Endothelial cell of umbilical vein (primary cell): ENCODE measurements at regions not wholly inside any gene's neighbourhood (a gene's known extent, or its start where the extent isn't known, plus 50 kb on each side); places are given as distances from the start of the nearest gene placed in this dataset.

ENCODE experiments used
- BruUV-seq: library from RNA; stranded (reverse); fragments of 400-500 nt; replicated peaks from 2 replicates; lab custom pipeline; 2021; lab: Mats Ljungman, UMichigan
- CTCF ChIA-PET: fragments of 300-600, 350-600 bp; sonication (Branson Sonifier 250); formaldehyde crosslinking; loops from one replicate; lab custom pipeline; 2021; ENCODE audit warnings: antibody characterized with exemption, inconsistent platforms; lab: Charles Lee
- POLR2A ChIA-PET: fragments of 300-600, 350-600 bp; sonication (Branson Sonifier 250); formaldehyde crosslinking; loops from one replicate; lab custom pipeline; 2021; ENCODE audit warnings: antibody characterized with exemption, inconsistent platforms; lab: Charles Lee
- DNase-seq: peaks from one replicate; pipeline ENCODE4 v3.0.0-alpha.2; 2011; ENCODE audit warnings: low read depth, low spot score
- FAIRE-seq: peaks from 2 replicates; lab custom pipeline; 2011; peaks lifted over from hg19 to GRCh38; lab: Jason Lieb, UNC
- H2AFZ ChIP-seq: 2 replicates; pipeline ENCODE4 v1.6.0; 2012; ENCODE audit warnings: low read depth, low read length, control low read depth, inconsistent platforms
- H3K27ac ChIP-seq: 2 replicates; pipeline ENCODE4 v1.5.1; 2011; ENCODE audit warnings: low read depth, mild to moderate bottlenecking, control low read depth, low read length, moderate library complexity; ENCODE audit not compliant: insufficient read depth
- H3K27me3 ChIP-seq, 2 experiments: 2 replicates each; pipeline versions ENCODE4 v1.6.0 to v1.6.1; 2011; ENCODE audit warnings: low read length in 2 of 2, mixed read lengths in 1 of 2; ENCODE audit not compliant: control insufficient read depth in 2 of 2, insufficient read depth in 2 of 2
- H3K36me3 ChIP-seq, 2 experiments: 2 replicates in 1 of 2; 3 replicates in 1 of 2; pipeline ENCODE4 v1.5.1; 2011; ENCODE audit warnings: low read length in 2 of 2, mild to moderate bottlenecking in 1 of 2, moderate library complexity in 1 of 2; ENCODE audit not compliant: control insufficient read depth in 2 of 2, insufficient read depth in 2 of 2; ENCODE audit errors: extremely low read depth in 1 of 2
- H3K4me1 ChIP-seq: 3 replicates; pipeline ENCODE4 v1.5.1; 2011; ENCODE audit warnings: mild to moderate bottlenecking, low read length; ENCODE audit not compliant: control insufficient read depth, insufficient read depth; ENCODE audit errors: extremely low read depth
- H3K4me2 ChIP-seq: 2 replicates; pipeline ENCODE4 v1.6.1; 2011; ENCODE audit warnings: low read length, control low read depth, mixed read lengths; ENCODE audit not compliant: insufficient read depth
- H3K4me3 ChIP-seq, 3 experiments: fragments of 200-600 bp in 1 of 3; sonication (generic), shearing (Covaris generic) in 1 of 3; replicated peaks in 1 of 3; 2 replicates each; pipeline ENCODE4 v1.5.1; 2011 to 2016; ENCODE audit warnings: control low read depth in 3 of 3, low read length in 3 of 3, mild to moderate bottlenecking in 2 of 3, inconsistent platforms in 1 of 3, low read depth in 1 of 3, moderate library complexity in 1 of 3; ENCODE audit not compliant: insufficient read depth in 1 of 3
- H3K79me2 ChIP-seq: 2 replicates; pipeline ENCODE4 v1.6.0; 2012; ENCODE audit warnings: low read length, inconsistent platforms; ENCODE audit not compliant: control insufficient read depth, insufficient read depth
- H3K9ac ChIP-seq: replicated peaks from 2 replicates; pipeline ENCODE3; 2011; ENCODE audit warnings: low read length, control low read depth; ENCODE audit not compliant: insufficient read depth; ENCODE audit errors: extremely low read depth
- H3K9me1 ChIP-seq: replicated peaks from 3 replicates; pipeline ENCODE4 v1.6.0; 2011; ENCODE audit warnings: mild to moderate bottlenecking, low read length; ENCODE audit not compliant: control insufficient read depth, insufficient read depth; ENCODE audit errors: extremely low read depth
- H3K9me3 ChIP-seq: replicated peaks from 2 replicates; pipeline ENCODE4 v1.5.1; 2012; ENCODE audit warnings: low read length, inconsistent platforms; ENCODE audit not compliant: control insufficient read depth, insufficient read depth
- H4K20me1 ChIP-seq: replicated peaks from 2 replicates; pipeline ENCODE3; 2011; ENCODE audit warnings: mild to moderate bottlenecking, low read length; ENCODE audit not compliant: control insufficient read depth, insufficient read depth; ENCODE audit errors: extremely low read depth
- EZH2 ChIP-seq: IDR thresholded peaks from 2 replicates; pipeline ENCODE4 v1.6.1; 2012; ENCODE audit warnings: borderline replicate concordance, low read depth, mild to moderate bottlenecking, moderate library complexity, low read length, inconsistent platforms; ENCODE audit not compliant: severe bottlenecking
- FOS ChIP-seq: IDR thresholded peaks from 2 replicates; pipeline ENCODE4 v1.6.1; 2011; ENCODE audit warnings: mild to moderate bottlenecking, low read length, moderate library complexity, borderline replicate concordance; ENCODE audit not compliant: insufficient read depth
- MYC ChIP-seq: IDR thresholded peaks from one replicate; pipeline ENCODE4 v1.6.1; 2011; ENCODE audit warnings: mild to moderate bottlenecking, low read depth, low read length
- POLR2A ChIP-seq: IDR thresholded peaks from 2 replicates; pipeline ENCODE4 v1.6.1; 2012; ENCODE audit warnings: low read depth, mild to moderate bottlenecking, control low read depth, low read length
- POLR2AphosphoS5 ChIP-seq: IDR thresholded peaks from 2 replicates; pipeline ENCODE4 v1.6.1; 2012; ENCODE audit warnings: low read depth, mild to moderate bottlenecking, control low read depth, low read length, moderate library complexity; ENCODE audit not compliant: insufficient read depth
- dilution Hi-C: fragments of 300-500 bp; cut with MboI; formaldehyde crosslinking; loops from one replicate; pipeline ENCODE4 v1.15.0; 2019; ENCODE audit warnings: low sequenced_read_pairs; ENCODE audit not compliant: extremely low pct_ligation_motif_present
- intact Hi-C: fragments of 100-400 bp; cut with micrococcal nuclease; formaldehyde crosslinking; loops from one replicate; pipeline ENCODE4 v1.10.0; 2022
- TF ChIP-seq, protein P1 (sequence below): IDR thresholded peaks from 2 replicates; pipeline ENCODE4 v1.6.1; 2011; ENCODE audit not compliant: insufficient read depth, insufficient read length
- TF ChIP-seq, protein P2 (sequence below), 2 donors: IDR thresholded peaks; 1 replicate in 1 of 2; 2 replicates in 1 of 2; pipeline ENCODE4 v1.5.1; 2011; ENCODE audit warnings: low read length in 2 of 2, mild to moderate bottlenecking in 2 of 2, moderate library complexity in 2 of 2, control low read depth in 1 of 2, inconsistent platforms in 1 of 2, low read depth in 1 of 2; ENCODE audit not compliant: insufficient read depth in 1 of 2; ENCODE audit errors: extremely low read depth in 1 of 2

DNA sequence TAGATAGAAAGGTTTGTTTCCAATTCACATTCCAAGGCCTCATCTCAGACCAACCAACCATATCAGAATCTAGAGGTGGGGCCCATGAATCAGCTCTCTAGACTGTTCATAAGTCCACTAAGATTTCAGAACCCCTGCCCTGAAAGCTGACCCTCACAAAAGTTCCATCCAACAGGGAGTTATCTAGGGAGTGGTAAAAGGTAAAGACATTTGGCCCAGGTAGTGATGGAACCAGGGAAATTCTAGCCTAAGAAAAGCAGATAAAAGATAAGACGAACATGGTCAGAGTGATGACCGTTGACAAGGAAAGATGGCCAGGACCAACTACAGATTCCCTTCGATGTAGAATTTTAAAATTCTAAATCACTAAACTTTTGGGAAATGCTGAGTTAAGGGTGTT lies 198.0 kb upstream of the NEBL start:
- no TSS peak for BruUV-seq
- H3K4me3 ChIP-seq: no peak overlapping the region
- H3K9me3 ChIP-seq: no peaks in the 10 kb centered on the region
- POLR2A ChIA-PET: no interaction called here
- intact Hi-C loops (no loop called here), dilution Hi-C loops (no loop called here)
- no peak for FAIRE-seq
- H3K4me1 ChIP-seq: no peaks in the 10 kb centered on the region
- H3K9me1 ChIP-seq: no peaks in the 10 kb centered on the region
- DNase-seq: no peak
- no peak overlapping the region for H2AFZ ChIP-seq
- no peak overlapping the region for H3K27ac ChIP-seq
- no peaks in the 10 kb centered on the region for H3K79me2 ChIP-seq
- no peak overlapping the region for H3K9ac ChIP-seq
- H3K4me2 ChIP-seq: no peak overlapping the region
- H4K20me1 ChIP-seq: no peaks in the 10 kb centered on the region
- TF ChIP-seq POLR2A: no peak
- no peak for TF ChIP-seq POLR2AphosphoS5
- TF ChIP-seq EZH2: no peak
- TF ChIP-seq, protein P1, sequence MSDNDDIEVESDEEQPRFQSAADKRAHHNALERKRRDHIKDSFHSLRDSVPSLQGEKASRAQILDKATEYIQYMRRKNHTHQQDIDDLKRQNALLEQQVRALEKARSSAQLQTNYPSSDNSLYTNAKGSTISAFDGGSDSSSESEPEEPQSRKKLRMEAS: no peak
- TF ChIP-seq, protein P2, sequence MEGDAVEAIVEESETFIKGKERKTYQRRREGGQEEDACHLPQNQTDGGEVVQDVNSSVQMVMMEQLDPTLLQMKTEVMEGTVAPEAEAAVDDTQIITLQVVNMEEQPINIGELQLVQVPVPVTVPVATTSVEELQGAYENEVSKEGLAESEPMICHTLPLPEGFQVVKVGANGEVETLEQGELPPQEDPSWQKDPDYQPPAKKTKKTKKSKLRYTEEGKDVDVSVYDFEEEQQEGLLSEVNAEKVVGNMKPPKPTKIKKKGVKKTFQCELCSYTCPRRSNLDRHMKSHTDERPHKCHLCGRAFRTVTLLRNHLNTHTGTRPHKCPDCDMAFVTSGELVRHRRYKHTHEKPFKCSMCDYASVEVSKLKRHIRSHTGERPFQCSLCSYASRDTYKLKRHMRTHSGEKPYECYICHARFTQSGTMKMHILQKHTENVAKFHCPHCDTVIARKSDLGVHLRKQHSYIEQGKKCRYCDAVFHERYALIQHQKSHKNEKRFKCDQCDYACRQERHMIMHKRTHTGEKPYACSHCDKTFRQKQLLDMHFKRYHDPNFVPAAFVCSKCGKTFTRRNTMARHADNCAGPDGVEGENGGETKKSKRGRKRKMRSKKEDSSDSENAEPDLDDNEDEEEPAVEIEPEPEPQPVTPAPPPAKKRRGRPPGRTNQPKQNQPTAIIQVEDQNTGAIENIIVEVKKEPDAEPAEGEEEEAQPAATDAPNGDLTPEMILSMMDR (IDR thresholded peaks at IDR 0.05; ENCODE audit: extremely low read depth in 1 of 2, insufficient read depth in 1 of 2, low read depth in 1 of 2, low read length in 2 of 2): no peak
- no peak for TF ChIP-seq MYC
- TF ChIP-seq FOS: no peak
- H3K27me3 ChIP-seq: no peaks in the 10 kb centered on the region
- H3K36me3 ChIP-seq: no peaks in the 10 kb centered on the region
- CTCF ChIA-PET: interaction anchor here (1.2 kb wide), 1 partner anchor 16 kb away, joined by 4 read pairs; no protein-coding TSS in a partner anchor
